PC-3 (cell line): ENCODE measurements at regions not wholly inside any gene's neighbourhood (a gene's known extent, or its start where the extent isn't known, plus 50 kb on each side); places are given as distances from the start of the nearest gene placed in this dataset.

Experiments used
- ATAC-seq: fragments of 200-7000 bp; cut with Tn5 transposase; 2 replicates; pipeline ENCODE4 v1.9.1; 2020; ENCODE audit warnings: mild to moderate bottlenecking, moderate library complexity
- BruUV-seq: library from RNA; stranded (reverse); fragments of 400-500 nt; replicated peaks from 2 replicates; lab custom pipeline; 2021; lab: Mats Ljungman, UMichigan
- CTCF ChIA-PET: fragments of 300-600 bp; sonication (Branson Sonifier 250); formaldehyde crosslinking; loops from one replicate; lab custom pipeline; 2022; ENCODE audit warnings: antibody characterized with exemption; lab: Charles Lee
- POLR2A ChIA-PET: fragments of 300-600 bp; sonication (Branson Sonifier 250); formaldehyde crosslinking; loops from one replicate; lab custom pipeline; 2022; ENCODE audit warnings: antibody characterized with exemption; ENCODE audit not compliant: unreplicated experiment; lab: Charles Lee
- DNase-seq: peaks from one replicate; pipeline ENCODE4 v3.0.0-alpha.2; 2015
- H2AFZ ChIP-seq: fragments of 300-600 bp; sonication (generic); 2 replicates; pipeline ENCODE4 v1.6.0; 2016; ENCODE audit warnings: antibody characterized with exemption, low read length
- H3F3A ChIP-seq: fragments of 300-600 bp; sonication (generic); one replicate; pipeline ENCODE4 v1.6.0; 2017; ENCODE audit warnings: antibody characterized with exemption, low read length, control low read depth, mild to moderate bottlenecking; ENCODE audit not compliant: unreplicated experiment
- H3K27ac ChIP-seq: fragments of 300-600 bp; sonication (generic); 2 replicates; pipeline ENCODE4 v1.5.1; 2016; ENCODE audit warnings: mild to moderate bottlenecking, low read length
- H3K27me3 ChIP-seq: fragments of 300-600 bp; sonication (generic); 2 replicates; pipeline ENCODE4 v1.6.1; 2016; ENCODE audit warnings: low read length, mixed read lengths
- H3K36me3 ChIP-seq: fragments of 300-600 bp; sonication (generic); 2 replicates; pipeline ENCODE4 v1.6.1; 2016; ENCODE audit warnings: low read depth, mixed run types, low read length, mixed read lengths
- H3K4me1 ChIP-seq: fragments of 300-600 bp; sonication (generic); 2 replicates; pipeline ENCODE4 v1.5.1; 2016; ENCODE audit warnings: low read length; ENCODE audit not compliant: insufficient read depth
- H3K4me2 ChIP-seq: fragments of 300-600 bp; sonication (generic); 2 replicates; pipeline ENCODE4 v1.6.0; 2016; ENCODE audit warnings: low read length
- H3K4me3 ChIP-seq: fragments of 300-600 bp; sonication (generic); 2 replicates; pipeline ENCODE4 v1.5.1; 2016; ENCODE audit warnings: mild to moderate bottlenecking, low read length, mixed read lengths
- H3K79me2 ChIP-seq: fragments of 300-600 bp; sonication (generic); 2 replicates; pipeline ENCODE4 v1.6.1; 2017; ENCODE audit warnings: low read length, mixed read lengths
- H3K9ac ChIP-seq: fragments of 300-600 bp; sonication (generic); 2 replicates; pipeline ENCODE4 v1.6.0; 2016; ENCODE audit warnings: mild to moderate bottlenecking, low read length
- H3K9me2 ChIP-seq: fragments of 300-600 bp; sonication (generic); replicated peaks from 2 replicates; pipeline ENCODE4 v1.6.1; 2016; ENCODE audit warnings: mixed run types, low read length, mixed read lengths
- H3K9me3 ChIP-seq: fragments of 300-600 bp; sonication (generic); 2 replicates; pipeline ENCODE4 v1.6.1; 2016; ENCODE audit warnings: low read length, mixed read lengths
- H4K20me1 ChIP-seq: fragments of 300-600 bp; sonication (generic); 2 replicates; pipeline ENCODE4 v1.6.1; 2016; ENCODE audit warnings: low read length, mixed read lengths
- EZH2 ChIP-seq: fragments of 300-600 bp; sonication (generic); IDR thresholded peaks from one replicate; pipeline ENCODE4 v1.6.1; 2017; ENCODE audit warnings: antibody characterized with exemption, mild to moderate bottlenecking, low read length; ENCODE audit not compliant: unreplicated experiment
- EZH2phosphoT487 ChIP-seq: fragments of 300-600 bp; sonication (generic); IDR thresholded peaks from 2 replicates; pipeline ENCODE4 v1.6.1; 2018; ENCODE audit warnings: mild to moderate bottlenecking, antibody characterized with exemption, low read length, borderline replicate concordance
- intact Hi-C: fragments of 100-400 bp; cut with micrococcal nuclease; formaldehyde crosslinking; loops from 2 replicates; pipeline ENCODE4 v1.9.0; 2023
- TF ChIP-seq, protein P1 (sequence below): fragments of 300-600 bp; sonication (generic); conservative IDR thresholded peaks from 2 replicates; pipeline ENCODE4 v1.5.1; 2017; ENCODE audit warnings: antibody characterized with exemption, low read depth, mild to moderate bottlenecking, low read length

GRCh38 chr19:32233885-32234284, 111.5 kb upstream of the ZNF507 start:
- ChIA-PET CTCF (no interaction called here), POLR2A (no interaction called here)
- no TSS peak for BruUV-seq
- no peaks in the 10 kb centered on the region for H3K36me3 ChIP-seq
- no peak overlapping the region for H3K4me3 ChIP-seq
- no peak overlapping the region for H2AFZ ChIP-seq
- intact Hi-C loops, result no loop called here
- peaks cover 12% of the 10 kb centered on the region for H3K27me3 ChIP-seq
- H3K9ac ChIP-seq, result no peak overlapping the region
- H3K9me2 ChIP-seq, result no peaks in the 10 kb centered on the region
- no peak overlapping the region for H3K4me2 ChIP-seq
- DNase-seq (no peak), ATAC-seq (no peak)
- H3K4me1 ChIP-seq, result no peaks in the 10 kb centered on the region
- no peaks in the 10 kb centered on the region for H4K20me1 ChIP-seq
- TF ChIP-seq EZH2 (no peak), EZH2phosphoT487 (no peak)
- TF ChIP-seq, protein P1, sequence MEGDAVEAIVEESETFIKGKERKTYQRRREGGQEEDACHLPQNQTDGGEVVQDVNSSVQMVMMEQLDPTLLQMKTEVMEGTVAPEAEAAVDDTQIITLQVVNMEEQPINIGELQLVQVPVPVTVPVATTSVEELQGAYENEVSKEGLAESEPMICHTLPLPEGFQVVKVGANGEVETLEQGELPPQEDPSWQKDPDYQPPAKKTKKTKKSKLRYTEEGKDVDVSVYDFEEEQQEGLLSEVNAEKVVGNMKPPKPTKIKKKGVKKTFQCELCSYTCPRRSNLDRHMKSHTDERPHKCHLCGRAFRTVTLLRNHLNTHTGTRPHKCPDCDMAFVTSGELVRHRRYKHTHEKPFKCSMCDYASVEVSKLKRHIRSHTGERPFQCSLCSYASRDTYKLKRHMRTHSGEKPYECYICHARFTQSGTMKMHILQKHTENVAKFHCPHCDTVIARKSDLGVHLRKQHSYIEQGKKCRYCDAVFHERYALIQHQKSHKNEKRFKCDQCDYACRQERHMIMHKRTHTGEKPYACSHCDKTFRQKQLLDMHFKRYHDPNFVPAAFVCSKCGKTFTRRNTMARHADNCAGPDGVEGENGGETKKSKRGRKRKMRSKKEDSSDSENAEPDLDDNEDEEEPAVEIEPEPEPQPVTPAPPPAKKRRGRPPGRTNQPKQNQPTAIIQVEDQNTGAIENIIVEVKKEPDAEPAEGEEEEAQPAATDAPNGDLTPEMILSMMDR, result no peak
- H3F3A ChIP-seq, result no peaks in the 10 kb centered on the region
- H3K79me2 ChIP-seq, result no peaks in the 10 kb centered on the region
- no peak overlapping the region for H3K27ac ChIP-seq
- H3K9me3 ChIP-seq, result no peaks in the 10 kb centered on the region

DNA sequence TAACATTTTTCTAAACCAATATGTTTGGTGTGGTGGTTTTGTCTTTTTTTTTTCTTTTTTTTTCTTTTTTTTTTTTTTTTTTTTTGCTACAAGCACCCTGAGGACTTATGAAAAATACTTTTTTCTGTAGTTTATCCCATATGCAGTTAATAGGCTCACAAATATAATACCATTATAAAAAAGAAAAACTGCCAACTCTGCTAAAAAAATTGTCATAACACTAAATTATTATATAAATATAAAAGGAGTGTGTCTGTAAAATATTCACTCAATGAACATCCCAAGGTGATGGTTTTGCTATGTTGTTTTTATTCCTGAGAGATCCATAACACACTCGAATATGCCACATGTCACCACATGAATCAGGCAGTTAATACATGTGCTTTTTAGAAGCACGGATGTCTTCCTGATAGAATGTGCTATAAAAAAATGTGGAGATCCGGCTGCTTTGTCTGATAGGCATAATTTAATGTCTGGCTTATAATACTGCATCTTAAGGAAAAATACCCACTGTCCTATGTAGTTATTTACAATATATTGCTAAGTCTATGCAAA, 110.7 kb upstream of the ZNF507 start:
- H3K9me3 ChIP-seq, result no peaks in the 10 kb centered on the region
- no peak overlapping the region for H2AFZ ChIP-seq
- no peaks in the 10 kb centered on the region for H3K4me1 ChIP-seq
- H3K9me2 ChIP-seq, result no peaks in the 10 kb centered on the region
- H3K4me3 ChIP-seq, result no peak overlapping the region
- CTCF ChIA-PET, result no interaction called here
- H3K79me2 ChIP-seq, result no peaks in the 10 kb centered on the region
- no peaks in the 10 kb centered on the region for H4K20me1 ChIP-seq
- H3K4me2 ChIP-seq, result no peak overlapping the region
- H3K36me3 ChIP-seq, result no peaks in the 10 kb centered on the region
- ATAC-seq, result no peak
- no peak for DNase-seq
- peaks cover 12% of the 10 kb centered on the region for H3K27me3 ChIP-seq
- H3K27ac ChIP-seq, result no peak overlapping the region
- H3F3A ChIP-seq, result no peaks in the 10 kb centered on the region
- BruUV-seq, result no TSS peak
- POLR2A ChIA-PET, result no interaction called here
- intact Hi-C loops, result no loop called here
- no peak overlapping the region for H3K9ac ChIP-seq
- no peak for TF ChIP-seq EZH2
- TF ChIP-seq, protein P1, result no peak

DNA sequence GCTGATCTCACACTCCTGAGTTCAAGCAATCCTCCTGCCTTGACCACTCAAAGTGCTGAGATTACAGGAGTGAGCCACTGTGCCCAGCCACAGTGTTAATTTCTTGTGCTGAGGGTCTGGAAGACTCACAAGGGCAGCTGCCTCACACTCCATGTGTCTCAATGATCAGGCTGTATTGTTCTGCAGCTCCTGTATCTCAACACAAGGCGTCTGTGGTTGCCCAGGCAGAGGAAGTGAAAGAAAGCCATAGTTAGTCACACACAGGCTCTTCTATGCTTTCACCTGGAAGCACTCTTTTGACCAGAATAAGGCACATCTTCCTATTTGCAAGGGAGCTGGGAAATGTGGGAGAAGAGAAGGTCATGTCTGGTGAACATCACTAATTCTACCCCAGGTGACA, 107.3 kb upstream of the ZNF507 start:
- no TSS peak for BruUV-seq
- Histone ChIP-seq H3K9ac (no peak overlapping the region), H3K4me3 (no peak overlapping the region), H3F3A (no peaks in the 10 kb centered on the region), H3K4me2 (no peak overlapping the region), H3K79me2 (no peaks in the 10 kb centered on the region), H3K27ac (no peak overlapping the region), H3K9me3 (no peaks in the 10 kb centered on the region), H4K20me1 (no peaks in the 10 kb centered on the region), H3K4me1 (no peaks in the 10 kb centered on the region), H2AFZ (no peak overlapping the region), H3K9me2 (no peaks in the 10 kb centered on the region), H3K27me3 (0 out of 2 replicates have a peak, but pooled peaks cover 6% of the 10 kb centered on the region), H3K36me3 (no peaks in the 10 kb centered on the region)
- DNase-seq (no peak), ATAC-seq (no peak)
- CTCF ChIA-PET, result no interaction called here
- TF ChIP-seq, protein P1, result no peak
- POLR2A ChIA-PET, result no interaction called here
- intact Hi-C loops, result no loop called here
